Uterus (tissue), 2 donors: ENCODE measurements at regions not wholly inside any gene's neighbourhood (a gene's known extent, or its start where the extent isn't known, plus 50 kb on each side); places are given as distances from the start of the nearest gene placed in this dataset.

Source experiments
- CTCF ChIP-seq, 4 experiments: fragments of 200-600 bp in 2 of 4; fragments of 450-650 bp in 2 of 4; sonication (generic) in 2 of 4; IDR thresholded peaks; one replicate each; pipeline ENCODE4 v1.5.1; 2016 to 2019; ENCODE audit warnings: antibody characterized with exemption in 4 of 4, mild to moderate bottlenecking in 2 of 4, moderate library complexity in 1 of 4
- POLR2A ChIP-seq, 2 donors: fragments of 450-650 bp; IDR thresholded peaks; one replicate each; pipeline ENCODE4 v1.6.1; 2016; ENCODE audit warnings: antibody characterized with exemption in 2 of 2, mild to moderate bottlenecking in 1 of 2, moderate library complexity in 1 of 2

GRCh38 chr2:239729151-239729550 lies 296.0 kb downstream of the NDUFA10 start:
- TF ChIP-seq POLR2A (IDR thresholded peaks at IDR 0.05) (no peak), CTCF (IDR thresholded peaks at IDR 0.05) (no peak)
